Erythroblast (primary cell): ENCODE measurements at regions not wholly inside any gene's neighbourhood (a gene's known extent, or its start where the extent isn't known, plus 50 kb on each side); places are given as distances from the start of the nearest gene placed in this dataset.

Experiments
- GATA1 ChIP-seq: IDR thresholded peaks from 2 replicates; pipeline ENCODE4 v1.6.1; 2011; ENCODE audit warnings: low read depth, mild to moderate bottlenecking, control low read depth, low read length, moderate library complexity
- POLR2A ChIP-seq: IDR thresholded peaks from 2 replicates; pipeline ENCODE4 v1.6.1; 2011; ENCODE audit warnings: mild to moderate bottlenecking, low read length

DNA sequence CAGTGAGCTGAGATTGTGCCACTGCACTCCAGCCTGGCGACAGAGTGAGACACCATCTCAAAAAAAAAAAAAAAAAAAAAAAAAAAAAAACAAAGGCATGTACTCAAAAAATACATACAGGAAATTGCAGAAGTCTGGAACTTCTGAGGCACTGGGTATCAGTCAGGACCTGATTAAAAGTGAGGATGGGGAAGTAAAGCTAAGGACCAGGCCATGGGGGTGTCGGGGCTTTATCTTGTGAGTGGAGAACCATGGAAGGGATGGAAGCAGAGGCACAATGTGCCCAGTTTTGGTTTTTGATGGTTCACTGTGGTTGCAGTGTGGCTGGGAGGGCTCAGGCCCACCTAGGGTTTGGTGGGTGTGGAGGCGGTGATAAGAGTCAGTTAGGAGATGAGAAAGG lies 212.7 kb upstream of the PIK3R1 start:
- TF ChIP-seq POLR2A (no peak), GATA1 (no peak)
